Suprapubic skin (tissue), 3 donors: ENCODE measurements at regions not wholly inside any gene's neighbourhood (a gene's known extent, or its start where the extent isn't known, plus 50 kb on each side); places are given as distances from the start of the nearest gene placed in this dataset.

Source experiments
- CTCF ChIP-seq, 2 donors: fragments of 200-600 bp in 1 of 2; fragments of 450-650 bp in 1 of 2; sonication (generic) in 1 of 2; IDR thresholded peaks; one replicate each; pipeline ENCODE4 v1.5.1; 2016 to 2019; ENCODE audit warnings: antibody characterized with exemption in 2 of 2, mild to moderate bottlenecking in 1 of 2, moderate library complexity in 1 of 2
- POLR2AphosphoS5 ChIP-seq, 3 donors: sonication (generic); formaldehyde crosslinking; IDR thresholded peaks; one replicate each; pipeline ENCODE4 v1.6.1; 2017; ENCODE audit warnings: antibody characterized with exemption in 3 of 3

GRCh38 chr2:219823574-219823973, 196.1 kb downstream of the SLC4A3 start:
- TF ChIP-seq POLR2AphosphoS5 (IDR thresholded peaks at IDR 0.05): no peak
- no peak for TF ChIP-seq CTCF (IDR thresholded peaks at IDR 0.05)
